ENCODE measurements at regions not wholly inside any gene's neighbourhood (a gene's known extent, or its start where the extent isn't known, plus 50 kb on each side); places are given as distances from the start of the nearest gene placed in this dataset.

DNA sequence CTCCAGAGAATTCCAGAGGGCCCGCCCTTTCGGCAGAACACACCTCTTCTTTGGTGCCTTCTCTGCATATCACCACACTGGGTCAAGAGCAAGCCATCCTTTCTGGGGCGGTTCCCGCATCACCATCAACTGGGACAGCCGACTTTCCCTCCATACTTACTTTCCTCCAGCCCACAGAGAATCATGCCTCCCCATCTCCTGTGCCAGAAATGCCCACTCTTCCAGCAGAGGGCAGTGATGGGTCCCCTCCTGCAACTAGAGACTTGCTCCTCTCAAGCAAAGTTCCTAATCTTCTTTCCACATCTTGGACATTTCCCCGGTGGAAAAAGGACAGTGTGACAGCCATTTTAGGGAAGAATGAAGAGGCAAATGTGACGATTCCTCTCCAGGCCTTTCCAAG, 157.7 kb downstream of the C11orf91 start:
- no peaks in the 10 kb centered on the region for H3K9me3 Mint-ChIP-seq
- peak; percentile 27 to 35 for DNase-seq
- no peak overlapping the region for H3K4me3 Mint-ChIP-seq
- ATAC-seq (replicated peaks in 1 of 2), result no peak
- peaks cover 40% of the 10 kb centered on the region for H3K27me3 Mint-ChIP-seq (ENCODE audit: low read depth)
- no peaks in the 10 kb centered on the region for H3K36me3 Mint-ChIP-seq (ENCODE audit: insufficient read depth in 2 of 2)
- H3K27ac Mint-ChIP-seq, result no peak overlapping the region
- no peaks in the 10 kb centered on the region for H3K4me1 Mint-ChIP-seq (ENCODE audit: low read depth)

DNA sequence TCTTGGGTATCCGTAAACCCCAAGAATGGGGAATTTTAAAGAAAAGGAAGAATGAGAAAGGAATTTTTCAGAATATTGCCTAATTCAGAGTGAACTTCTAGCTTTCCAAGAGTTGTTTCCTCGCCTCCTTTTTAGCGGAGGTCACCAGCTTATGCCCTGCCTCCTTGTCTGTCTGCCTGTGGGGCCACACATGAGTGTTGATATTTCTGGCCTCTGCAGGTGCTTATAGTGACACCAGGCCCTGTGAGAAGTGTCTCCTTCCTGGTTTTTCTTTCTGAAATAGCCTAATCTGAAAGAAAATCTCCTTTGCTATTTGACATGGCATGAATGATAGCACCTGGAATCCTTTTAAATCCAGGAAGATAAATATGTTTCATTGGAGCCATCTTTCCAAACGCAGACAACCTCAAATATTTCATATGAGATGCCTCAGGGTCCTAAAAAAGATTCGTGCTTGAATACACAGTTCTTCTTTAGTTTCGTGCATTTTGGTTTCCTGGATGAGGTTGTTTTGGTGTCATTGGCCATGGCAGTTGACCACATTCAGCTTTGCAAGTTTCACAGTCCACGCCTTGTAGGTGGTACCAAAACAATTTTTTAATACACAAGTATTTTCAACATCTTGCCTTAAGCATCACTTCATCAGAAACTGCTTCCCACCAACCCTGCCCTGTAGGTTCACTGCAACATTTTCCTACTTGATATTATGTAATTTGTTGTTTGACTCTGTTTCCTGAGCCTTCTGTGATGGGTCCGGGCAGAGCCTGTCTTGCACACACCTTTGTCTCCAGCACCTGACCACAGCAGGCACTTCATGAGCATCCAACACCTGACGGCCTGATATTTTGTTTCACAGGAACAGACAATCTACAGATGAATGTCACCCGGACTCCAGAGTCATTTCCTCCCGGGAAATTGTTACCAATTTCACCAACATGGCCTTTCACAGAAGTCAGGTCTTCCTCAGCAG, 159.4 kb downstream of the C11orf91 start:
- Mint-ChIP-seq H3K4me1 (ENCODE audit: low read depth) (no peaks in the 10 kb centered on the region), H3K27me3 (ENCODE audit: low read depth) (peaks cover 47% of the 10 kb centered on the region), H3K27ac (no peak overlapping the region), H3K4me3 (no peak overlapping the region), H3K9me3 (no peaks in the 10 kb centered on the region), H3K36me3 (ENCODE audit: insufficient read depth in 2 of 2) (no peaks in the 10 kb centered on the region)
- no peak for DNase-seq
- ATAC-seq (replicated peaks in 1 of 2), result no peak

DNA sequence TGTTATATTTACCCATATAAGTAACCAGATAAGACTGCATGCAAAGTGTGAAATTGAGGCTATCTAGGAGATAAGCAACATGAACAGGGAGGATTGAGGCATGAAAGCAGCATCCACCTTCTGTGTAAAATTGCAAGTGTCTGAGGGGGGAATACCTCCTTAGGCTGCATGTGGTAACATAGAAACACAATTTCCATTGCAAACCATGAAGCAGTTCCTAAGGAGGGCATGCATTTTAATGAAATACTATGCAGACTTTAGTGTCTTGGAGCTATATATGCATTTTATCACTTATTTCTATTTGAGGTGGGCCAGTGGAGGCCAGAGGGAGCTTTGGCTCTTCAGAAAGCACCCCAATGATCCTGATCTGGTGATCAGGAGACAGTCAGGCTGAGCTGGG, 160.2 kb downstream of the C11orf91 start:
- H3K27me3 Mint-ChIP-seq (ENCODE audit: low read depth), result peaks cover 49% of the 10 kb centered on the region
- ATAC-seq (replicated peaks in 1 of 2) (no peak), DNase-seq (no peak)
- no peaks in the 10 kb centered on the region for H3K36me3 Mint-ChIP-seq (ENCODE audit: insufficient read depth in 2 of 2)
- no peaks in the 10 kb centered on the region for H3K4me1 Mint-ChIP-seq (ENCODE audit: low read depth)
- no peak overlapping the region for H3K27ac Mint-ChIP-seq
- no peaks in the 10 kb centered on the region for H3K9me3 Mint-ChIP-seq
- H3K4me3 Mint-ChIP-seq, result no peak overlapping the region

DNA sequence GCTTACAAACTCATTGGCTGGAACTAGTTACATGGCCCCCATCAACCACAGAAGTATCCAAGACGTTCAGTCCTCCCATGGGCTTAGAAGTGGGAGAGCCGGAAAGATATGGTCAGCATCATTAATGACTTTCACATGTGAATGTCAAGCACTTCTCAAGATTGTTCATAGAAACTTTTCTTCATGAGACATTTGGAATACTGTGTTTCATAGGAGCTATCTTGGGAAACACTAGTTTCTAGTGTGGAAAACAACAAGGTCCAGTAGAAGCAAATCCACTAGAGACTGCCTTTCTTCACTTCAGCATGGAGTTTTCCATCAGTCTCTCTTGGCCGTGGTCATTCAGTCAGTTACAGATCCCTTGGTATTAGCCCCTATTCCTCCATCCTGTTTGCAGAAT, 160.9 kb downstream of the C11orf91 start:
- DNase-seq (no peak), ATAC-seq (replicated peaks in 1 of 2) (no peak)
- no peak overlapping the region for H3K4me3 Mint-ChIP-seq
- no peak overlapping the region for H3K27ac Mint-ChIP-seq
- no peaks in the 10 kb centered on the region for H3K4me1 Mint-ChIP-seq (ENCODE audit: low read depth)
- H3K9me3 Mint-ChIP-seq, result no peaks in the 10 kb centered on the region
- peaks cover 49% of the 10 kb centered on the region for H3K27me3 Mint-ChIP-seq (ENCODE audit: low read depth)
- no peaks in the 10 kb centered on the region for H3K36me3 Mint-ChIP-seq (ENCODE audit: insufficient read depth in 2 of 2)

DNA sequence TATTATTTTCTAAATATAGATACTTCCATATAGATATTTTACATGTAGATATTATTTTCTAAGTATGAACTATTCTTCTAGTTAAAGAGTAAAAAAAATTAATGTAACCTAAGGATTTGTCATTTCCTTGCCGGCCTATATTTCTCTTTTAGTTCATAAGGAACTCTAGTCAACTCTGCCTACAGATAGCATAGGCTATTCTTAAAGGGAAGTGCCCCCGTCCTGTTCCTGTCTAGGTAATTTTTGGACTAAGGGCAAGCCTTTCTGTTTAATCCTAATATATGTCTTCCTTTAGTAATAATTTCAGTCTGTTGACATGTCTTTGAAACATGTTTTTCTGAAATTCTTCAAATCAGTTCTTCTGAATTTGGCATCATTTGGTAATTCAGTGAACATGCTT, 161.9 kb downstream of the C11orf91 start:
- no peak overlapping the region for H3K27ac Mint-ChIP-seq
- H3K4me3 Mint-ChIP-seq, result no peak overlapping the region
- peaks cover 46% of the 10 kb centered on the region for H3K27me3 Mint-ChIP-seq (ENCODE audit: low read depth)
- DNase-seq (no peak), ATAC-seq (replicated peaks in 1 of 2) (no peak)
- no peaks in the 10 kb centered on the region for H3K4me1 Mint-ChIP-seq (ENCODE audit: low read depth)
- H3K36me3 Mint-ChIP-seq (ENCODE audit: insufficient read depth in 2 of 2), result no peaks in the 10 kb centered on the region
- no peaks in the 10 kb centered on the region for H3K9me3 Mint-ChIP-seq

DNA sequence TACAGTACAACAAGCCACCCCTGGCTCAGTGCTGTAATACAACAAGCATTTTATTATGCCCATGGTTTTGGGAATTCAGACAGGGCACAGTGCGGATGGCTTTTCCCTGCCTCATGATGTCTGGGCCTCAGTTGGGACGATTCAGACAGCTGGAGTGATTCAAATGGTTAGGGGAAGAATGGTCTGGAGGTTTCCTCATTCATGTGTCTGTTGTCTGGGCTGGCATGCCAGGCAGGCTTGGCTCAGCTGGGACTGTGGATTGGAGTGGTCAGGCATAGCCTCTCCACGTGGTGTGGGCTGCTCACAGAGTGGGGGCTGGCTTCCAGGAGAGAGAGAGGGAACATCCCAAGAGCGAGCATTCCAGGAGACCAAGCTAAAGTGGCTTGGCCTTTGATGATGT, 164.4 kb downstream of the C11orf91 start:
- H3K36me3 Mint-ChIP-seq (ENCODE audit: insufficient read depth in 2 of 2), result no peaks in the 10 kb centered on the region
- H3K9me3 Mint-ChIP-seq, result no peaks in the 10 kb centered on the region
- DNase-seq (no peak), ATAC-seq (replicated peaks in 1 of 2) (no peak)
- peaks cover 29% of the 10 kb centered on the region for H3K27me3 Mint-ChIP-seq (ENCODE audit: low read depth)
- no peaks in the 10 kb centered on the region for H3K4me1 Mint-ChIP-seq (ENCODE audit: low read depth)
- H3K4me3 Mint-ChIP-seq, result no peak overlapping the region
- H3K27ac Mint-ChIP-seq, result no peak overlapping the region

DNA sequence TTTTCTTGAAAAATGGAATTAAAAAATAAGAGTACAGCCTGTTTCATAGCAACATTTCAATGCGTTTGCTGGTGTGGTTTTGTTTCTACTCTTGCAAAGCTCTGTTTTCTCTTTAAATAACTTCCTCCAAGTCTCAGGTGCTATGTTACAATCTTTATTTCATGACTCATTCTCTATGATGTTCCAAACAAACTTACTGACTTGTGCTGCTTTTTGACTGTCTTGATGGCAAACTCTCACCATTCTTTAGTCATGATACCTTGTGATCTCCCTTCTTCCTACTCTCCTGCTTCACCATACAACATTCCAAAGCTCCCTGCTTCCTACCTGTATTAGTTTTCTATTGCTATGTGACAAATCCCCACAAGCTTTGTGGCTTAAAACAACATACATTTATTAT, 166.1 kb downstream of the C11orf91 start:
- ATAC-seq (replicated peaks in 1 of 2), result no peak
- no peak overlapping the region for H3K27ac Mint-ChIP-seq
- no peak overlapping the region for H3K4me3 Mint-ChIP-seq
- peaks cover 29% of the 10 kb centered on the region for H3K27me3 Mint-ChIP-seq (ENCODE audit: low read depth)
- no peak for DNase-seq
- no peaks in the 10 kb centered on the region for H3K9me3 Mint-ChIP-seq
- no peaks in the 10 kb centered on the region for H3K4me1 Mint-ChIP-seq (ENCODE audit: low read depth)
- H3K36me3 Mint-ChIP-seq (ENCODE audit: insufficient read depth in 2 of 2), result no peaks in the 10 kb centered on the region

DNA sequence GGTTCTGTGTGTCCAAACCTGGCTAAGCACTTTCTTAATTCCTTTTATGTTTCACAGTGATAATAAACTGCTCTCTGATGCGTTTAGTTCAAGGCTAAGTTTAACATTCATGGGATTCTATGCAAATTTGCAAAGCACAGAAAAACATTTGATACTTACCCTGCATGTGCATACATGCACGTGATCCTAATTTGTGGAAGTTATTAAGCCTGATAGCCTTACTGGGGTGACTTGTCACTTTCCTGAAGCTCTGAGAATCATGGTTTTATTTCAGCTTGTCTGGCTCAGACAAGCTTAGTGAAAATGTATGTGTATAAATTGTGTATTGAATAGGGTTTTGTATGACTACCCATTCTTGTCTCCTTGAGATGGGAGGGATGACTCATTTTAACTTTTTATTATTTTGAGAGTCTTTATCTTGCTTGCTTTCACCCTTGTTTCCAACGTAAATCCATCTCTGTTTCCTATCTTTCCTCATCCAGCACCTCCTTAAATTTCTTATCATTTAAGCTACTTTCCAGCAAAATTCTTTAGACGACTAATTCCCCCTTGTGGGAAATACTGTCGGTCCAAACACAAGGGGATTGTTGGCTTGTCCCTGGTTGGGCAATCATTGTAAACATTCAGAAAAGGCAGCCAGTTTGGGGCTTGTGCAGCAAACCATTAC, 167.1 kb downstream of the C11orf91 start:
- no peaks in the 10 kb centered on the region for H3K4me1 Mint-ChIP-seq (ENCODE audit: low read depth)
- no peaks in the 10 kb centered on the region for H3K9me3 Mint-ChIP-seq
- peaks cover 29% of the 10 kb centered on the region for H3K27me3 Mint-ChIP-seq (ENCODE audit: low read depth)
- DNase-seq (no peak), ATAC-seq (replicated peaks in 1 of 2) (no peak)
- no peak overlapping the region for H3K27ac Mint-ChIP-seq
- H3K4me3 Mint-ChIP-seq, result no peak overlapping the region
- H3K36me3 Mint-ChIP-seq (ENCODE audit: insufficient read depth in 2 of 2), result no peaks in the 10 kb centered on the region

DNA sequence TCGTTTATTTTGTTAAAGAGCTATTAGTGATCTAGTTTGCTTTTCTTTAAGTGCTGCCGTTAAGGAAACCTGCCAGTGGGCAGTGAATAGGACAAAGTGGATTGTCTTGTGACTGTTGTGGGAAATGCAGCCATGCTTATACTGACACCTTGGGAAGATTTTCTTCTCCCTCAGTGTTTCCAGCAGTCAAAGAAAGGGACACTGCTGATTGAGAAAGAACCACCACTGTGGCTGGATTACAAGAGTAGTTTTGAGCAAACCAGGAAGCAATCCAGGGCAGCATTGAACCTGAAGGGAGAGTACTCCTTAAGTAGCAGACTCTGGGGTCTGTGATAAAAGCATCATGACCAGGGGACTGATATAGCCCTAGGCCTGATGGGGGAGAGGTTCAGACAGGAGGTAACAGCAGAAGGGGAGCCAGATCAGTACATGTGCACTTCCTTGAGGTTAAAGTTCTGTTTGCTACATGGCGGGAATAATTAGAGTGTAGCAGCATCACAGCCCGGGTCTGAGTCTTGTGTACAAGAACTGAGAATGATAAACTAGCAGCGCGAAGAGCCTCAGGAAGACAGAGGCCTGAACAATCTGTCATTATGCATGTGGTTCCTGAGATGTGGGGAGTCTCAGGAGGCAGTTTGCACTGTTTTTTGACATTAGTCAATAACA, 167.8 kb downstream of the C11orf91 start:
- Mint-ChIP-seq H3K27me3 (ENCODE audit: low read depth) (peaks cover 23% of the 10 kb centered on the region), H3K9me3 (peaks cover 0 to 5% of the 10 kb centered on the region in 2 donors), H3K36me3 (ENCODE audit: insufficient read depth in 2 of 2) (no peaks in the 10 kb centered on the region), H3K4me3 (no peak overlapping the region), H3K4me1 (ENCODE audit: low read depth) (no peaks in the 10 kb centered on the region), H3K27ac (no peak overlapping the region)
- ATAC-seq (replicated peaks in 1 of 2), result no peak
- DNase-seq, result no peak

DNA sequence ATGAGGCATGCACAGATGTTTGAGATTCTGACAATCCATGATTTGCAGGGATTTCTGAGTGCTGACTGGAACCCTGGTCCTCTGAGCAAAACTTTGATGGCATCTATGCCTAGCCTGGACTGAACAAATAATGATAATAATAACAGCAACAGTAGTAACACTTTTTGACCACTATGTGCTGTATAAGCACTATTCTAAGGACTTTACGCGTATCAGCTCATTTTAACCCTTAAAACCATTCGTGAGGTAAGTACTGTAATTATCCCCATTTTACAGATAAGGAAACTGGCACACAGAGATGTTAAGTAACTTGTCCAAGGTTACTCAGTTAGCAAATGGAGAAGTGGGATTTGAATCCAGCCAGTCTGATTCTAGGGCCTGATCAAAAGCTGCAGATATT, 168.4 kb downstream of the C11orf91 start:
- Mint-ChIP-seq H3K4me3 (no peak overlapping the region), H3K27me3 (ENCODE audit: low read depth) (peaks cover 21% of the 10 kb centered on the region), H3K4me1 (ENCODE audit: low read depth) (no peaks in the 10 kb centered on the region), H3K36me3 (ENCODE audit: insufficient read depth in 2 of 2) (peaks cover 0 to 1% of the 10 kb centered on the region in 2 donors), H3K9me3 (peaks cover 0 to 8% of the 10 kb centered on the region in 2 donors), H3K27ac (no peak overlapping the region)
- ATAC-seq (replicated peaks in 1 of 2) (no peak), DNase-seq (no peak)

DNA sequence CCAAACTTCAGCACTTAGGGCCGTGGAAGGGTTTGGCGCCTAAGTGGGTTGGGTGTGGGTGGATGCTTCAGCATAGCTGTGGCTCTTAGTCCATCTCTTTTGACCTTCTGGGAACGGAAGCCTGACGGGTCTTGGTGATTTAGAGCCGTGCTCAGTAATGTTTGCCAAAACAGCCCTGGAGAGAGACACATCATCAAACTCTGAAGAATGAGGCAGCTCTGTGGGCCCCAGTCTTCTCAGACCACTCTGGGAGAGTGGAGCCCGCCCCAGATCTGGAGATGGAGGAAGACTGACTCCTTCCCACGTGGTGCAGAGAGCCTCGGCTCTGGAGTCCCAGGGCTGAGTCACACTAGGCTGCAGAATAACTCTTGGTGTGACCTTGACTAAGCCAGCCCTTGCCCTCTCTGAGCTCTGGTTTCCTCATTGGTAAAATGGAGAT, 168.9 kb downstream of the C11orf91 start:
- no peak overlapping the region for H3K4me3 Mint-ChIP-seq
- ATAC-seq (replicated peaks in 1 of 2), result no peak
- H3K9me3 Mint-ChIP-seq, result peaks cover 2 to 13% of the 10 kb centered on the region in 2 donors
- H3K36me3 Mint-ChIP-seq (ENCODE audit: insufficient read depth in 2 of 2), result peaks cover 0 to 3% of the 10 kb centered on the region in 2 donors
- no peak for DNase-seq
- no peak overlapping the region for H3K27ac Mint-ChIP-seq
- peaks cover 21% of the 10 kb centered on the region for H3K27me3 Mint-ChIP-seq (ENCODE audit: low read depth)
- no peaks in the 10 kb centered on the region for H3K4me1 Mint-ChIP-seq (ENCODE audit: low read depth)

DNA sequence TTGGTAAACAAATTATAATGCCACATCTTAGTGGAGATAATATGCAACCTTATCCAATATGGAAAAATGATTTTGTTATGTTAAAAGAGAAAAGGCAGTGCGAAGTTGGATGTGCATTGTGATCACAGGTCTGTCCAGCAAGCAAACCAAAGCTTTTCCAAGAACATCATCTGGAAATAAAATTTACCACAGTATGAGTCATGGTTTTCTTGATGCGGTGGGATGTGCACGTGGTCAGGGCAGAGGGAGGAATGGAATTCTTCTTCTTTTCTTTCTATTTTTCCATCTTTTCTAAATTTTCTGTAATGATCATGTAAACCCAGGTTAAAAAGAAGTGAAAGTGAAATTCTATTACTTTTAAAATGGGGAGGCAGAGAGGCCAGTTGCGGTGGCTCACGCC, 169.8 kb downstream of the C11orf91 start:
- Mint-ChIP-seq H3K27me3 (ENCODE audit: low read depth) (peaks cover 18% of the 10 kb centered on the region), H3K27ac (no peak overlapping the region), H3K9me3 (peaks cover 7 to 13% of the 10 kb centered on the region in 2 donors), H3K4me1 (ENCODE audit: low read depth) (no peaks in the 10 kb centered on the region), H3K36me3 (ENCODE audit: insufficient read depth in 2 of 2) (peaks cover 0 to 3% of the 10 kb centered on the region in 2 donors), H3K4me3 (no peak overlapping the region)
- ATAC-seq (replicated peaks in 1 of 2), result no peak
- no peak for DNase-seq

DNA sequence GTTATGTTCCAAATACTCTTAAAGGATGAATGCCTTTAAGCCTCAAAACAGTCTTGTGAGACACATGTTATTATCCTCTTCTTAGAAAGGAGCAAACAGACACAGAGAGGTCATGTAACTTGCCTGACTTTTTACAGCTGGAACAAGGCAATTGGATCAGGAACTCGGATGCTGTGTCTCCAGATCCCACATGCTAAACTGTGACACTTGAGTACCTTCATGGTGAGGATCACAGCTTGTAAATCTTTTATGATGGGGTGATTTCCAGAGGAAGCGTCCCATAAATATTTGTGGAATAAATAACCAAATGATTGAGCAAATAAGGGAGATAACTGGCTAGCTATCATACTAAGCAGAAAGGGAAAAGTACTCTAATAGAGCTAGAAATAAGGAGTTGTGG, 171.2 kb downstream of the C11orf91 start:
- Mint-ChIP-seq H3K9me3 (peaks cover 7 to 13% of the 10 kb centered on the region in 2 donors), H3K27me3 (ENCODE audit: low read depth) (peaks cover 24% of the 10 kb centered on the region), H3K27ac (no peak overlapping the region), H3K36me3 (ENCODE audit: insufficient read depth in 2 of 2) (peaks cover 0 to 3% of the 10 kb centered on the region in 2 donors), H3K4me3 (no peak overlapping the region), H3K4me1 (ENCODE audit: low read depth) (no peaks in the 10 kb centered on the region)
- no peak for ATAC-seq (replicated peaks in 1 of 2)
- DNase-seq, result no peak
